Vagina (tissue), 2 donors: ENCODE measurements at regions not wholly inside any gene's neighbourhood (a gene's known extent, or its start where the extent isn't known, plus 50 kb on each side); places are given as distances from the start of the nearest gene placed in this dataset.

Experiments
- POLR2A ChIP-seq, 2 donors: fragments of 450-650 bp; IDR thresholded peaks; one replicate each; pipeline ENCODE4 v1.6.1; 2017; ENCODE audit warnings: antibody characterized with exemption in 2 of 2, mild to moderate bottlenecking in 2 of 2, moderate library complexity in 2 of 2
- POLR2AphosphoS5 ChIP-seq, 2 donors: sonication (generic); formaldehyde crosslinking; IDR thresholded peaks; one replicate each; pipeline ENCODE4 v1.9.0; 2017; ENCODE audit warnings: antibody characterized with exemption in 2 of 2, mild to moderate bottlenecking in 2 of 2, low read depth in 1 of 2; ENCODE audit not compliant: insufficient read depth in 1 of 2
- TF ChIP-seq, protein P1 (sequence below), 3 experiments: fragments of 450-650 bp in 2 of 3; fragments of 200-600 bp in 1 of 3; sonication (generic) in 1 of 3; IDR thresholded peaks; one replicate each; pipeline ENCODE4 v1.5.1; 2017 to 2019; ENCODE audit warnings: antibody characterized with exemption in 3 of 3, mild to moderate bottlenecking in 2 of 3, moderate library complexity in 2 of 3

DNA sequence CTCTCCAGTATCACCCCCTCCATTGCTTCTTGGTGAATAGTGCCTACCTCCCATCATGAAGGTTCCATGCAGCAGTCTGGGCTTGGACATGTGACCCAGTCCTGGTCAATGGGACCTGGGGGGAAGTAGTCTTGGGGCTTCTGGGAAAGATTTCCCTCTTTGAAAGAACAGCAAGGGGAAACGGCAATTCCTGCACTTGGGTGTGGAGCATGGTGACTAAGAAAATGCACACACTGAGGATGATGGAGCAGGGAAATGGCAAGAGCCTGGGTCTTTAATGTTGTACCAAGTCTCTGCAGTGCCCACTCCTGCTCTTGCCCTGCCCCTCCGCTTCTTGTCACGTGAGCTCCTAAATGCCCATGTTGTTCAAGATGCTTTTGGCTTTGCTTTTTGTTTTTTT lies 131.4 kb upstream of the SIX2 start:
- TF ChIP-seq, protein P1, sequence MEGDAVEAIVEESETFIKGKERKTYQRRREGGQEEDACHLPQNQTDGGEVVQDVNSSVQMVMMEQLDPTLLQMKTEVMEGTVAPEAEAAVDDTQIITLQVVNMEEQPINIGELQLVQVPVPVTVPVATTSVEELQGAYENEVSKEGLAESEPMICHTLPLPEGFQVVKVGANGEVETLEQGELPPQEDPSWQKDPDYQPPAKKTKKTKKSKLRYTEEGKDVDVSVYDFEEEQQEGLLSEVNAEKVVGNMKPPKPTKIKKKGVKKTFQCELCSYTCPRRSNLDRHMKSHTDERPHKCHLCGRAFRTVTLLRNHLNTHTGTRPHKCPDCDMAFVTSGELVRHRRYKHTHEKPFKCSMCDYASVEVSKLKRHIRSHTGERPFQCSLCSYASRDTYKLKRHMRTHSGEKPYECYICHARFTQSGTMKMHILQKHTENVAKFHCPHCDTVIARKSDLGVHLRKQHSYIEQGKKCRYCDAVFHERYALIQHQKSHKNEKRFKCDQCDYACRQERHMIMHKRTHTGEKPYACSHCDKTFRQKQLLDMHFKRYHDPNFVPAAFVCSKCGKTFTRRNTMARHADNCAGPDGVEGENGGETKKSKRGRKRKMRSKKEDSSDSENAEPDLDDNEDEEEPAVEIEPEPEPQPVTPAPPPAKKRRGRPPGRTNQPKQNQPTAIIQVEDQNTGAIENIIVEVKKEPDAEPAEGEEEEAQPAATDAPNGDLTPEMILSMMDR (IDR thresholded peaks at IDR 0.05): no peak
- TF ChIP-seq POLR2AphosphoS5 (IDR thresholded peaks at IDR 0.05; ENCODE audit: insufficient read depth in 1 of 2, low read depth in 1 of 2) (no peak), POLR2A (IDR thresholded peaks at IDR 0.05) (no peak)
